Thyroid gland (tissue), 4 donors: ENCODE measurements at regions not wholly inside any gene's neighbourhood (a gene's known extent, or its start where the extent isn't known, plus 50 kb on each side); places are given as distances from the start of the nearest gene placed in this dataset.

Source experiments
- CTCF ChIP-seq, 6 experiments: fragments of 200-600 bp in 3 of 6; fragments of 450-650 bp in 3 of 6; sonication (generic) in 3 of 6; IDR thresholded peaks; one replicate each; pipeline ENCODE4 v1.5.1; 2016 to 2019; ENCODE audit warnings: antibody characterized with exemption in 6 of 6, mild to moderate bottlenecking in 2 of 6, inconsistent platforms in 1 of 6, moderate library complexity in 1 of 6
- POLR2A ChIP-seq, 2 donors: fragments of 450-650 bp; IDR thresholded peaks; one replicate each; pipeline ENCODE4 v1.6.1; 2017; ENCODE audit warnings: antibody characterized with exemption in 2 of 2, mild to moderate bottlenecking in 2 of 2, moderate library complexity in 1 of 2

DNA sequence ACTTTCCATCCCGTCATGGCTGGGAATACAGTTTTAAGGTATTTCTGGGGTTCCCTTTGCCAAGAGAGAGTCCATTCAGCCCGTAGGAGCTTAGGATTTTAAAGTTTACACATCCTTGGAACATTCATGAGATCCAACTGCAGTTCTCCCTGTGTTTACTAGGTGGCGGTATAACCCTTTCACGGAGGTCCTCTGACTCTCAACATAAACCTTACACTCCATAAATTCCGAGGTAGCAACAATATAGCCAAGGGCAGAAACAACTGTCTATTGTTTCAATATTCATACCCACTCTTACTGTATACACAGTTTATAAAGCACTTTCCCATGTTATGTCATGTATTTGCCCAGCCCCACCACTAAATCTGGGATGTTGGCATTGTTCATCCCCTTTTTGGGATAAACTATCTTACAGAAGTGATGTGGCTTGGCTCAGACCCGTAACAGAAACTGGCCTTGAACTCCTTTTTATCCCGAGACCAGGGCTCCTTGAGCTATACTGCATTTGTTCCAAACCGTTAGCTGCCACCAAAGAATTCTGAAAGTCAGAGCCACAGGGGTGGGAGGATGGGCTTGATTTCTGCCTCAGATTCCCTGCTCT, 69.2 kb upstream of the COL6A5 start:
- TF ChIP-seq CTCF (IDR thresholded peaks at IDR 0.05) = peak; percentile 45 to 83 (median 72)
- no peak for TF ChIP-seq POLR2A (IDR thresholded peaks at IDR 0.05)
